ENCODE measurements at regions not wholly inside any gene's neighbourhood (a gene's known extent, or its start where the extent isn't known, plus 50 kb on each side); places are given as distances from the start of the nearest gene placed in this dataset.

GRCh38 chr16:48829336-48830310 is 219.6 kb upstream of the N4BP1 start:
- TF ChIP-seq, protein P1, sequence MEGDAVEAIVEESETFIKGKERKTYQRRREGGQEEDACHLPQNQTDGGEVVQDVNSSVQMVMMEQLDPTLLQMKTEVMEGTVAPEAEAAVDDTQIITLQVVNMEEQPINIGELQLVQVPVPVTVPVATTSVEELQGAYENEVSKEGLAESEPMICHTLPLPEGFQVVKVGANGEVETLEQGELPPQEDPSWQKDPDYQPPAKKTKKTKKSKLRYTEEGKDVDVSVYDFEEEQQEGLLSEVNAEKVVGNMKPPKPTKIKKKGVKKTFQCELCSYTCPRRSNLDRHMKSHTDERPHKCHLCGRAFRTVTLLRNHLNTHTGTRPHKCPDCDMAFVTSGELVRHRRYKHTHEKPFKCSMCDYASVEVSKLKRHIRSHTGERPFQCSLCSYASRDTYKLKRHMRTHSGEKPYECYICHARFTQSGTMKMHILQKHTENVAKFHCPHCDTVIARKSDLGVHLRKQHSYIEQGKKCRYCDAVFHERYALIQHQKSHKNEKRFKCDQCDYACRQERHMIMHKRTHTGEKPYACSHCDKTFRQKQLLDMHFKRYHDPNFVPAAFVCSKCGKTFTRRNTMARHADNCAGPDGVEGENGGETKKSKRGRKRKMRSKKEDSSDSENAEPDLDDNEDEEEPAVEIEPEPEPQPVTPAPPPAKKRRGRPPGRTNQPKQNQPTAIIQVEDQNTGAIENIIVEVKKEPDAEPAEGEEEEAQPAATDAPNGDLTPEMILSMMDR (IDR thresholded peaks at IDR 0.05; ENCODE audit: low read depth, low read length) = no peak
- Histone ChIP-seq H3K4me1 (ENCODE audit: low read depth) (no peaks in the 10 kb centered on the region), H3K9me3 (ENCODE audit: low read depth) (no peaks in the 10 kb centered on the region), H3K4me3 (no peak overlapping the region), H3K36me3 (no peaks in the 10 kb centered on the region), H3K27ac (no peak overlapping the region), H3K27me3 (no peaks in the 10 kb centered on the region)
- DNase-seq (ENCODE audit: low read depth in 1 of 2, low spot score in 1 of 2) = no peak

DNA sequence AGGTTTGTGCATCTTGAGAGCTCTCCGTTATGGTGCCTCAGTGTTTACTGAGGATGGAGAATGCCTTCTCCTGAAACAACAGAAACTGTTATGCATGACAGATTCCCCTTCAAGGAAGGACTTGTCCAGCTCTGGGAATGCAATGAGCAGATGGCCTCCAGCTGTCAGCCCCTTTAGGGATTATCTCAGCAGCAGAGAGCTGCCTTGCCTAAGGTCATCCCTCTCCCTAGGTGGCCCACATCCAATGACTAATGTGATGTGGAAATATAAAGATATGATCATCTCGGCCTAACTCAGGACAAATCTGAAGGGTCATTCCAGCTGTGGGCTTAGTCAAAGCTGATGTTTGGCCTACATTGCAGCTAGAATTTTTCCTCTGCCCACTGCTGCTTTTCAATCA is 214.3 kb upstream of the N4BP1 start:
- no peak for DNase-seq (ENCODE audit: low read depth in 1 of 2, low spot score in 1 of 2)
- H3K36me3 ChIP-seq = no peaks in the 10 kb centered on the region
- no peaks in the 10 kb centered on the region for H3K27me3 ChIP-seq
- H3K4me3 ChIP-seq = no peak overlapping the region
- no peaks in the 10 kb centered on the region for H3K9me3 ChIP-seq (ENCODE audit: low read depth)
- H3K27ac ChIP-seq = no peak overlapping the region
- TF ChIP-seq, protein P1 (IDR thresholded peaks at IDR 0.05; ENCODE audit: low read depth, low read length) = no peak
- H3K4me1 ChIP-seq (ENCODE audit: low read depth) = no peaks in the 10 kb centered on the region

GRCh38 chr16:48822431-48822830 is 212.5 kb upstream of the N4BP1 start:
- TF ChIP-seq, protein P1 (IDR thresholded peaks at IDR 0.05; ENCODE audit: low read depth, low read length) = no peak
- Histone ChIP-seq H3K9me3 (ENCODE audit: low read depth) (no peaks in the 10 kb centered on the region), H3K36me3 (no peaks in the 10 kb centered on the region), H3K4me3 (no peak overlapping the region), H3K4me1 (ENCODE audit: low read depth) (no peaks in the 10 kb centered on the region), H3K27me3 (no peaks in the 10 kb centered on the region), H3K27ac (no peak overlapping the region)
- no peak for DNase-seq (ENCODE audit: low read depth in 1 of 2, low spot score in 1 of 2)

- Histone ChIP-seq H3K4me1 (ENCODE audit: low read depth) (no peaks in the 10 kb centered on the region), H3K27ac (no peak overlapping the region), H3K9me3 (ENCODE audit: low read depth) (no peaks in the 10 kb centered on the region), H3K36me3 (no peaks in the 10 kb centered on the region), H3K4me3 (no peak overlapping the region), H3K27me3 (peaks cover 4% of the 10 kb centered on the region)
- no peak for DNase-seq (ENCODE audit: low read depth in 1 of 2, low spot score in 1 of 2)
- TF ChIP-seq, protein P1 (IDR thresholded peaks at IDR 0.05; ENCODE audit: low read depth, low read length) = no peak
Observed at GRCh38 chr16:48820379-48820778, 210.4 kb upstream of the N4BP1 start.

- TF ChIP-seq, protein P1 (IDR thresholded peaks at IDR 0.05; ENCODE audit: low read depth, low read length) = no peak
- H3K4me3 ChIP-seq = no peak overlapping the region
- peaks cover 25% of the 10 kb centered on the region for H3K27me3 ChIP-seq
- H3K9me3 ChIP-seq (ENCODE audit: low read depth) = no peaks in the 10 kb centered on the region
- no peak for DNase-seq (ENCODE audit: low read depth in 1 of 2, low spot score in 1 of 2)
- no peaks in the 10 kb centered on the region for H3K36me3 ChIP-seq
- H3K4me1 ChIP-seq (ENCODE audit: low read depth) = no peaks in the 10 kb centered on the region
- no peak overlapping the region for H3K27ac ChIP-seq
Observed at GRCh38 chr16:48818257-48818656, 208.3 kb upstream of the N4BP1 start.
